ENCODE measurements at regions not wholly inside any gene's neighbourhood (a gene's known extent, or its start where the extent isn't known, plus 50 kb on each side); places are given as distances from the start of the nearest gene placed in this dataset.
"Not testable (repeated sequence)": the region's sequence is repeated elsewhere in the genome, so short reads cannot be mapped to it uniquely, and the experiment has no call there.

- FAIRE-seq, result no peak
Observed at GRCh38 chr17:70888324-70888723, 719.0 kb downstream of the KCNJ2 start.

GRCh38 chr17:70891306-70891705, 722.0 kb downstream of the KCNJ2 start:
- FAIRE-seq, result no peak

- no peak for FAIRE-seq
Observed at GRCh38 chr17:70892527-70892926, 723.2 kb downstream of the KCNJ2 start.

GRCh38 chr17:70896843-70897242, 727.5 kb downstream of the KCNJ2 start:
- FAIRE-seq, result no peak

GRCh38 chr17:70897446-70897845, 728.1 kb downstream of the KCNJ2 start:
- FAIRE-seq, result no peak

GRCh38 chr17:70901870-70902269, 732.5 kb downstream of the KCNJ2 start:
- FAIRE-seq, result no peak

GRCh38 chr17:70905796-70906195, 736.5 kb downstream of the KCNJ2 start:
- FAIRE-seq, result no peak

GRCh38 chr17:70906808-70907207, 737.5 kb downstream of the KCNJ2 start:
- FAIRE-seq, result no peak

- no peak for FAIRE-seq
Observed at GRCh38 chr17:70912716-70913485, 743.6 kb downstream of the KCNJ2 start.

GRCh38 chr17:70916469-70916868, 747.1 kb downstream of the KCNJ2 start:
- FAIRE-seq, result no peak

- no peak for FAIRE-seq
Observed at GRCh38 chr17:70919241-70919640, 749.9 kb downstream of the KCNJ2 start.

GRCh38 chr17:70920416-70920815, 751.1 kb downstream of the KCNJ2 start:
- no peak for FAIRE-seq

- FAIRE-seq, result no peak
Observed at GRCh38 chr17:70922268-70922667, 752.9 kb downstream of the KCNJ2 start.

- no peak for FAIRE-seq
Observed at GRCh38 chr17:70924776-70925175, 755.4 kb downstream of the KCNJ2 start.

- no peak for FAIRE-seq
Observed at GRCh38 chr17:70929226-70929625, 759.9 kb downstream of the KCNJ2 start.

GRCh38 chr17:70934231-70934630, 764.9 kb downstream of the KCNJ2 start:
- no peak for FAIRE-seq

- no peak for FAIRE-seq
Observed at GRCh38 chr17:70934835-70935234, 765.5 kb downstream of the KCNJ2 start.

- FAIRE-seq, result no peak
Observed at GRCh38 chr17:70936724-70937123, 767.4 kb downstream of the KCNJ2 start.

- FAIRE-seq, result no peak
Observed at GRCh38 chr17:70938336-70938735, 769.0 kb downstream of the KCNJ2 start.

- no peak for FAIRE-seq
Observed at GRCh38 chr17:70945386-70945785, 776.1 kb downstream of the KCNJ2 start.

GRCh38 chr17:70947215-70947614, 777.9 kb downstream of the KCNJ2 start:
- no peak for FAIRE-seq

GRCh38 chr17:70947636-70948565, 778.6 kb downstream of the KCNJ2 start:
- FAIRE-seq, result no peak

GRCh38 chr17:70953140-70953539, 783.8 kb downstream of the KCNJ2 start:
- not testable (repeated sequence) for FAIRE-seq

- no peak for FAIRE-seq
Observed at GRCh38 chr17:70955441-70955840, 786.1 kb downstream of the KCNJ2 start.
